Esophagus squamous epithelium (tissue), 5 donors: ENCODE measurements at regions not wholly inside any gene's neighbourhood (a gene's known extent, or its start where the extent isn't known, plus 50 kb on each side); places are given as distances from the start of the nearest gene placed in this dataset.

ENCODE experiments used
- DNase-seq: peaks from one replicate; lab custom pipeline; 2025; lab: John Stamatoyannopoulos, UW
- H3K27ac ChIP-seq, 4 donors: fragments of 200-600 bp; sonication (generic); one replicate each; pipeline ENCODE4 v1.5.1; 2016 to 2019; ENCODE audit warnings: mild to moderate bottlenecking in 1 of 4
- H3K27me3 ChIP-seq, 4 donors: fragments of 200-600 bp; sonication (generic); 1 replicate in 3 of 4; 2 replicates in 1 of 4; pipeline versions ENCODE4 v1.5.1 to v1.6.0; 2017 to 2021; ENCODE audit warnings: antibody characterized with exemption in 1 of 4
- H3K36me3 ChIP-seq, 3 donors: fragments of 200-600 bp; sonication (generic); one replicate each; pipeline ENCODE4 v1.5.1; 2016 to 2019
- H3K4me1 ChIP-seq, 3 donors: fragments of 200-600 bp; sonication (generic); one replicate each; pipeline ENCODE4 v1.5.1; 2017 to 2019
- H3K4me3 ChIP-seq, 4 donors: fragments of 200-600 bp; sonication (generic); 1 replicate in 3 of 4; 2 replicates in 1 of 4; pipeline ENCODE4 v1.5.1; 2016 to 2019; ENCODE audit warnings: mild to moderate bottlenecking in 2 of 4, moderate library complexity in 1 of 4
- H3K9me3 ChIP-seq, 3 donors: fragments of 200-600 bp; sonication (generic); one replicate each; pipeline ENCODE4 v1.5.1; 2016 to 2019
- POLR2A ChIP-seq, 4 donors: fragments of 450-650 bp; IDR thresholded peaks; one replicate each; pipeline ENCODE4 v1.6.1; 2017; ENCODE audit warnings: antibody characterized with exemption in 4 of 4, mild to moderate bottlenecking in 4 of 4, moderate library complexity in 3 of 4
- WGBS, 2 donors: methylation state at CpG; one replicate each; pipeline ENCODE4 v1.1.5; 2018; 5-methylcytosine and 5-hydroxymethylcytosine counted together
- intact Hi-C: fragments of 100-400 bp; cut with DNase I; formaldehyde crosslinking; loops from one replicate; pipeline ENCODE4 v1.15.0; 2022
- TF ChIP-seq, protein P1 (sequence below), 6 experiments: fragments of 450-650 bp in 4 of 6; fragments of 200-600 bp in 2 of 6; sonication (generic) in 2 of 6; IDR thresholded peaks; one replicate each; pipeline ENCODE4 v1.5.1; 2016 to 2019; ENCODE audit warnings: antibody characterized with exemption in 6 of 6, mild to moderate bottlenecking in 4 of 6, moderate library complexity in 4 of 6
- donor health status: DM: yes; HTN: yes; CAD: no.

DNA sequence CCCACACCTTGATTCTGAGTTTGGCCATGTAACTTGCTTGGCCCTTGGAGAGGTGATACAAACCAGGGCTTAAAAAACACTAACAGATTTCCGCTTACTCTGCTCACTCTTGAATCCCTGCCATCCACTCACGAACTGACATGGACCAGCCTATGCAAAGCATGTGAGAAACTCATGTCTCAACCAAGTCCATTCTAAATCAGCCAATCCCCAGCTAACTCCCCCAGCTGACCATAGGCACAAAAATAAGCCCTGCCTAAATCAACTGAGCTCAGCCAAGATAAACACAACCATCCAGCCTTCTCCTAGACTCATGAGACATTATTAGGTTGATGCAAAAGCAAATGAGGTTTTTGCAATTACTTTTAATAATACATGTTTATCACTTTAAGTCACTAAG, 353.9 kb upstream of the TBX3 start:
- 40 to 75% methylated on average over 1 to 2 of the region's 2 CpGs for WGBS, 2 donors

GRCh38 chr12:115035535-115036107, 351.6 kb upstream of the TBX3 start:
- no peak for DNase-seq
- no peak for TF ChIP-seq POLR2A (IDR thresholded peaks at IDR 0.05)
- TF ChIP-seq, protein P1, sequence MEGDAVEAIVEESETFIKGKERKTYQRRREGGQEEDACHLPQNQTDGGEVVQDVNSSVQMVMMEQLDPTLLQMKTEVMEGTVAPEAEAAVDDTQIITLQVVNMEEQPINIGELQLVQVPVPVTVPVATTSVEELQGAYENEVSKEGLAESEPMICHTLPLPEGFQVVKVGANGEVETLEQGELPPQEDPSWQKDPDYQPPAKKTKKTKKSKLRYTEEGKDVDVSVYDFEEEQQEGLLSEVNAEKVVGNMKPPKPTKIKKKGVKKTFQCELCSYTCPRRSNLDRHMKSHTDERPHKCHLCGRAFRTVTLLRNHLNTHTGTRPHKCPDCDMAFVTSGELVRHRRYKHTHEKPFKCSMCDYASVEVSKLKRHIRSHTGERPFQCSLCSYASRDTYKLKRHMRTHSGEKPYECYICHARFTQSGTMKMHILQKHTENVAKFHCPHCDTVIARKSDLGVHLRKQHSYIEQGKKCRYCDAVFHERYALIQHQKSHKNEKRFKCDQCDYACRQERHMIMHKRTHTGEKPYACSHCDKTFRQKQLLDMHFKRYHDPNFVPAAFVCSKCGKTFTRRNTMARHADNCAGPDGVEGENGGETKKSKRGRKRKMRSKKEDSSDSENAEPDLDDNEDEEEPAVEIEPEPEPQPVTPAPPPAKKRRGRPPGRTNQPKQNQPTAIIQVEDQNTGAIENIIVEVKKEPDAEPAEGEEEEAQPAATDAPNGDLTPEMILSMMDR (IDR thresholded peaks at IDR 0.05), result no peak
- no peak overlapping the region for H3K4me3 ChIP-seq
- intact Hi-C loops, result no loop called here
- H3K36me3 ChIP-seq, result no peaks in the 10 kb centered on the region
- no peaks in the 10 kb centered on the region for H3K27me3 ChIP-seq
- no peaks in the 10 kb centered on the region for H3K4me1 ChIP-seq
- H3K27ac ChIP-seq, result no peak overlapping the region
- no peaks in the 10 kb centered on the region for H3K9me3 ChIP-seq
- WGBS, 2 donors, result 50 to 61% methylated on average over 2 of the region's 2 CpGs

More for the DNA sequence above, 353.9 kb upstream of the TBX3 start:
- Histone ChIP-seq H3K4me3 (no peak overlapping the region), H3K27me3 (no peaks in the 10 kb centered on the region), H3K27ac (no peak overlapping the region), H3K4me1 (no peaks in the 10 kb centered on the region), H3K36me3 (no peaks in the 10 kb centered on the region), H3K9me3 (no peaks in the 10 kb centered on the region)
- intact Hi-C loops, result no loop called here
- DNase-seq, result no peak
- TF ChIP-seq, protein P1 (IDR thresholded peaks at IDR 0.05), result no peak
- TF ChIP-seq POLR2A (IDR thresholded peaks at IDR 0.05), result no peak

DNA sequence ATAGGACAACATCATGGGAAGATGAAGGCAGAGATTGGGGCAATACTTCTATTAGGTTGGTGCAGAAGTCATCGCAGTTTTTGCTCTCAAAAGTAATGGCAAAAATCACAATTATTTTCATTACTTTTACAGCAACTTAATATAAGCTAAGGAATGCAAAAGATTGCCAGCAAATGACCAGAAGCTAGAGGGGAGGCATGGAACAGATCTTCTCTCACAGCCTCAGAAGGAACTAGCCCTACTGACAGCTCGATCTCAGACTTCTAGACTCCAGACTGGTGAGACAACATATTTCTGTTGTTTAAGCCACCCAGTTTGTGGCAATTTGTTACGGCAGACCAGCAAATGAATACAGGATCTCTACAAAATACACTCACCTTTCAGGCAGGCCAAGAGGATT, 348.5 kb upstream of the TBX3 start:
- no peak for TF ChIP-seq POLR2A (IDR thresholded peaks at IDR 0.05)
- TF ChIP-seq, protein P1 (IDR thresholded peaks at IDR 0.05), result no peak
- intact Hi-C loops, result no loop called here
- no peaks in the 10 kb centered on the region for H3K4me1 ChIP-seq
- no peak overlapping the region for H3K27ac ChIP-seq
- DNase-seq, result no peak
- 81 to 92% methylated on average over 3 of the region's 3 CpGs for WGBS, 2 donors
- H3K9me3 ChIP-seq, result no peaks in the 10 kb centered on the region
- H3K27me3 ChIP-seq, result no peaks in the 10 kb centered on the region
- no peak overlapping the region for H3K4me3 ChIP-seq
- H3K36me3 ChIP-seq, result no peaks in the 10 kb centered on the region

GRCh38 chr12:115030017-115030416, 346.0 kb upstream of the TBX3 start:
- WGBS, 2 donors, result 92 to 94% methylated on average over 3 of the region's 3 CpGs
- no peak for TF ChIP-seq POLR2A (IDR thresholded peaks at IDR 0.05)
- TF ChIP-seq, protein P1 (IDR thresholded peaks at IDR 0.05), result no peak
- intact Hi-C loops, result no loop called here
- no peak for DNase-seq
- Histone ChIP-seq H3K4me3 (no peak overlapping the region), H3K36me3 (no peaks in the 10 kb centered on the region), H3K27ac (no peak overlapping the region), H3K4me1 (no peaks in the 10 kb centered on the region), H3K9me3 (no peaks in the 10 kb centered on the region), H3K27me3 (no peaks in the 10 kb centered on the region)

- Histone ChIP-seq H3K27me3 (no peaks in the 10 kb centered on the region), H3K4me1 (no peaks in the 10 kb centered on the region), H3K36me3 (no peaks in the 10 kb centered on the region), H3K27ac (no peak overlapping the region), H3K9me3 (peaks cover 0 to 9% (median 0%) of the 10 kb centered on the region in 3 donors), H3K4me3 (no peak overlapping the region)
- TF ChIP-seq, protein P1 (IDR thresholded peaks at IDR 0.05), result no peak
- no peak for TF ChIP-seq POLR2A (IDR thresholded peaks at IDR 0.05)
- 76 to 79% methylated on average over 3 of the region's 3 CpGs for WGBS, 2 donors
- intact Hi-C loops, result no loop called here
- no peak for DNase-seq
Observed at GRCh38 chr12:115024531-115024930, 340.6 kb upstream of the TBX3 start.
